ENCODE measurements at regions not wholly inside any gene's neighbourhood (a gene's known extent, or its start where the extent isn't known, plus 50 kb on each side); places are given as distances from the start of the nearest gene placed in this dataset.

- Histone ChIP-seq H3K4me3 (ENCODE audit: low read depth, low read length) (no peak overlapping the region), H3K9me3 (ENCODE audit: control insufficient read depth, insufficient read depth, low read depth, low read length) (no peaks in the 10 kb centered on the region), H3K27me3 (ENCODE audit: control insufficient read depth, insufficient read depth, low read length) (no peaks in the 10 kb centered on the region), H3K4me1 (ENCODE audit: control insufficient read depth, insufficient read depth, low read length) (no peaks in the 10 kb centered on the region), H3K36me3 (ENCODE audit: control insufficient read depth, insufficient read depth, low read length) (no peaks in the 10 kb centered on the region), H3K27ac (ENCODE audit: low read depth, low read length) (no peak overlapping the region), H3K9ac (ENCODE audit: low read length) (no peak overlapping the region)
Measured at GRCh38 chr4:111736516-111736915, 408.7 kb upstream of the FAM241A start.

- H3K27me3 ChIP-seq (ENCODE audit: control insufficient read depth, insufficient read depth, low read length) = no peaks in the 10 kb centered on the region
- H3K27ac ChIP-seq (ENCODE audit: low read depth, low read length) = no peak overlapping the region
- H3K9me3 ChIP-seq (ENCODE audit: control insufficient read depth, insufficient read depth, low read depth, low read length) = no peaks in the 10 kb centered on the region
- H3K4me3 ChIP-seq (ENCODE audit: low read depth, low read length) = no peak overlapping the region
- H3K4me1 ChIP-seq (ENCODE audit: control insufficient read depth, insufficient read depth, low read length) = no peaks in the 10 kb centered on the region
- no peaks in the 10 kb centered on the region for H3K36me3 ChIP-seq (ENCODE audit: control insufficient read depth, insufficient read depth, low read length)
- H3K9ac ChIP-seq (ENCODE audit: low read length) = no peak overlapping the region
Measured at GRCh38 chr4:111744847-111745246, 400.4 kb upstream of the FAM241A start.

- Histone ChIP-seq H3K4me1 (ENCODE audit: control insufficient read depth, insufficient read depth, low read length) (no peaks in the 10 kb centered on the region), H3K36me3 (ENCODE audit: control insufficient read depth, insufficient read depth, low read length) (no peaks in the 10 kb centered on the region), H3K9ac (ENCODE audit: low read length) (no peak overlapping the region), H3K27ac (ENCODE audit: low read depth, low read length) (no peak overlapping the region), H3K4me3 (ENCODE audit: low read depth, low read length) (no peak overlapping the region), H3K9me3 (ENCODE audit: control insufficient read depth, insufficient read depth, low read depth, low read length) (no peaks in the 10 kb centered on the region), H3K27me3 (ENCODE audit: control insufficient read depth, insufficient read depth, low read length) (no peaks in the 10 kb centered on the region)
Measured at GRCh38 chr4:111748157-111748556, 397.1 kb upstream of the FAM241A start.

- Histone ChIP-seq H3K27ac (ENCODE audit: low read depth, low read length) (no peak overlapping the region), H3K4me3 (ENCODE audit: low read depth, low read length) (no peak overlapping the region), H3K4me1 (ENCODE audit: control insufficient read depth, insufficient read depth, low read length) (no peaks in the 10 kb centered on the region), H3K9me3 (ENCODE audit: control insufficient read depth, insufficient read depth, low read depth, low read length) (no peaks in the 10 kb centered on the region), H3K36me3 (ENCODE audit: control insufficient read depth, insufficient read depth, low read length) (no peaks in the 10 kb centered on the region), H3K9ac (ENCODE audit: low read length) (no peak overlapping the region), H3K27me3 (ENCODE audit: control insufficient read depth, insufficient read depth, low read length) (no peaks in the 10 kb centered on the region)
Measured at GRCh38 chr4:111754003-111754402, 391.3 kb upstream of the FAM241A start.

GRCh38 chr4:111755571-111755970 lies 389.7 kb upstream of the FAM241A start:
- H3K4me3 ChIP-seq (ENCODE audit: low read depth, low read length) = no peak overlapping the region
- no peaks in the 10 kb centered on the region for H3K27me3 ChIP-seq (ENCODE audit: control insufficient read depth, insufficient read depth, low read length)
- H3K27ac ChIP-seq (ENCODE audit: low read depth, low read length) = no peak overlapping the region
- H3K9ac ChIP-seq (ENCODE audit: low read length) = no peak overlapping the region
- no peaks in the 10 kb centered on the region for H3K36me3 ChIP-seq (ENCODE audit: control insufficient read depth, insufficient read depth, low read length)
- no peaks in the 10 kb centered on the region for H3K9me3 ChIP-seq (ENCODE audit: control insufficient read depth, insufficient read depth, low read depth, low read length)
- no peaks in the 10 kb centered on the region for H3K4me1 ChIP-seq (ENCODE audit: control insufficient read depth, insufficient read depth, low read length)

- no peaks in the 10 kb centered on the region for H3K36me3 ChIP-seq (ENCODE audit: control insufficient read depth, insufficient read depth, low read length)
Measured at GRCh38 chr4:111761531-111761930, 383.7 kb upstream of the FAM241A start.

GRCh38 chr4:111770514-111770913 lies 374.7 kb upstream of the FAM241A start:
- Histone ChIP-seq H3K27ac (ENCODE audit: low read depth, low read length) (no peak overlapping the region), H3K36me3 (ENCODE audit: control insufficient read depth, insufficient read depth, low read length) (no peaks in the 10 kb centered on the region), H3K4me1 (ENCODE audit: control insufficient read depth, insufficient read depth, low read length) (no peaks in the 10 kb centered on the region), H3K27me3 (ENCODE audit: control insufficient read depth, insufficient read depth, low read length) (no peaks in the 10 kb centered on the region), H3K9ac (ENCODE audit: low read length) (no peak overlapping the region), H3K9me3 (ENCODE audit: control insufficient read depth, insufficient read depth, low read depth, low read length) (no peaks in the 10 kb centered on the region), H3K4me3 (ENCODE audit: low read depth, low read length) (no peak overlapping the region)

More at GRCh38 chr4:111761531-111761930, 383.7 kb upstream of the FAM241A start:
- H3K9me3 ChIP-seq (ENCODE audit: control insufficient read depth, insufficient read depth, low read depth, low read length) = no peaks in the 10 kb centered on the region
- no peak overlapping the region for H3K9ac ChIP-seq (ENCODE audit: low read length)
- no peak overlapping the region for H3K27ac ChIP-seq (ENCODE audit: low read depth, low read length)
- H3K4me1 ChIP-seq (ENCODE audit: control insufficient read depth, insufficient read depth, low read length) = no peaks in the 10 kb centered on the region
- H3K4me3 ChIP-seq (ENCODE audit: low read depth, low read length) = no peak overlapping the region
- H3K27me3 ChIP-seq (ENCODE audit: control insufficient read depth, insufficient read depth, low read length) = no peaks in the 10 kb centered on the region

- Histone ChIP-seq H3K27ac (ENCODE audit: low read depth, low read length) (no peak overlapping the region), H3K4me1 (ENCODE audit: control insufficient read depth, insufficient read depth, low read length) (no peaks in the 10 kb centered on the region), H3K4me3 (ENCODE audit: low read depth, low read length) (no peak overlapping the region), H3K27me3 (ENCODE audit: control insufficient read depth, insufficient read depth, low read length) (no peaks in the 10 kb centered on the region), H3K9me3 (ENCODE audit: control insufficient read depth, insufficient read depth, low read depth, low read length) (no peaks in the 10 kb centered on the region), H3K9ac (ENCODE audit: low read length) (no peak overlapping the region), H3K36me3 (ENCODE audit: control insufficient read depth, insufficient read depth, low read length) (no peaks in the 10 kb centered on the region)
Measured at GRCh38 chr4:111773858-111774257, 371.4 kb upstream of the FAM241A start.

- Histone ChIP-seq H3K27ac (ENCODE audit: low read depth, low read length) (no peak overlapping the region), H3K9me3 (ENCODE audit: control insufficient read depth, insufficient read depth, low read depth, low read length) (no peaks in the 10 kb centered on the region), H3K27me3 (ENCODE audit: control insufficient read depth, insufficient read depth, low read length) (no peaks in the 10 kb centered on the region), H3K4me3 (ENCODE audit: low read depth, low read length) (no peak overlapping the region), H3K4me1 (ENCODE audit: control insufficient read depth, insufficient read depth, low read length) (no peaks in the 10 kb centered on the region), H3K9ac (ENCODE audit: low read length) (no peak overlapping the region), H3K36me3 (ENCODE audit: control insufficient read depth, insufficient read depth, low read length) (no peaks in the 10 kb centered on the region)
Measured at GRCh38 chr4:111775556-111776297, 369.5 kb upstream of the FAM241A start.

- Histone ChIP-seq H3K36me3 (ENCODE audit: control insufficient read depth, insufficient read depth, low read length) (no peaks in the 10 kb centered on the region), H3K9ac (ENCODE audit: low read length) (no peak overlapping the region)
Measured at GRCh38 chr4:111776561-111776960, 368.7 kb upstream of the FAM241A start.

GRCh38 chr4:111778543-111778942 lies 366.7 kb upstream of the FAM241A start:
- Histone ChIP-seq H3K36me3 (ENCODE audit: control insufficient read depth, insufficient read depth, low read length) (no peaks in the 10 kb centered on the region), H3K4me3 (ENCODE audit: low read depth, low read length) (no peak overlapping the region), H3K9ac (ENCODE audit: low read length) (no peak overlapping the region), H3K9me3 (ENCODE audit: control insufficient read depth, insufficient read depth, low read depth, low read length) (no peaks in the 10 kb centered on the region), H3K4me1 (ENCODE audit: control insufficient read depth, insufficient read depth, low read length) (no peaks in the 10 kb centered on the region), H3K27me3 (ENCODE audit: control insufficient read depth, insufficient read depth, low read length) (no peaks in the 10 kb centered on the region), H3K27ac (ENCODE audit: low read depth, low read length) (no peak overlapping the region)

More at GRCh38 chr4:111776561-111776960, 368.7 kb upstream of the FAM241A start:
- Histone ChIP-seq H3K4me1 (ENCODE audit: control insufficient read depth, insufficient read depth, low read length) (no peaks in the 10 kb centered on the region), H3K27me3 (ENCODE audit: control insufficient read depth, insufficient read depth, low read length) (no peaks in the 10 kb centered on the region), H3K4me3 (ENCODE audit: low read depth, low read length) (no peak overlapping the region), H3K27ac (ENCODE audit: low read depth, low read length) (no peak overlapping the region), H3K9me3 (ENCODE audit: control insufficient read depth, insufficient read depth, low read depth, low read length) (no peaks in the 10 kb centered on the region)
